ENCODE measurements at regions not wholly inside any gene's neighbourhood (a gene's known extent, or its start where the extent isn't known, plus 50 kb on each side); places are given as distances from the start of the nearest gene placed in this dataset.

GRCh38 chr12:19808371-19808770 is 369.1 kb downstream of the AEBP2 start:
- dilution Hi-C loops (cut with HindIII; ENCODE audit: low sequenced_read_pairs, unreplicated experiment) (no loop called here), in situ Hi-C loops (cut with MboI; ENCODE audit: low sequenced_read_pairs) (no loop called here), intact Hi-C loops (cut with micrococcal nuclease) (no loop called here)
- Histone ChIP-seq H2BK15ac (ENCODE audit: low read depth, low read length) (no peak overlapping the region), H3K27ac (ENCODE audit: insufficient read depth, low read length) (no peak overlapping the region), H2AFZ (replicated peaks; ENCODE audit: low read length, poor library complexity) (no peak overlapping the region), H2BK120ac (ENCODE audit: low read depth, low read length) (no peak overlapping the region), H3K9me3 (ENCODE audit: control insufficient read depth, insufficient read depth, low read length) (no peaks in the 10 kb centered on the region; the same call in 1 of the 2 replicates), H4K5ac (ENCODE audit: low read depth, low read length) (no peak overlapping the region), H3K14ac (replicated peaks; ENCODE audit: low read depth, low read length) (no peak overlapping the region), H3K27me3 (ENCODE audit: control insufficient read depth, insufficient read depth, low read length) (no peaks in the 10 kb centered on the region; the same call in 1 of the 2 replicates), H3K79me1 (ENCODE audit: low read depth in 1 of 2, low read length in 2 of 2) (no peaks in the 10 kb centered on the region), H3K9me1 (ENCODE audit: insufficient read depth, low read length) (no peaks in the 10 kb centered on the region), H3K4me1 (ENCODE audit: control insufficient read depth, insufficient read depth, low read length) (peaks cover 3% of the 10 kb centered on the region; the same call in 1 of the 2 replicates), H3K4ac (ENCODE audit: low read depth, low read length) (no peak overlapping the region), H3K36me3 (ENCODE audit: control insufficient read depth, insufficient read depth, low read length) (no peaks in the 10 kb centered on the region), H3K9ac (ENCODE audit: low read depth, low read length) (no peak overlapping the region), H3K18ac (ENCODE audit: low read depth, low read length) (no peak overlapping the region), H4K91ac (ENCODE audit: insufficient read depth, low read depth, low read length) (no peak overlapping the region), H3K4me2 (ENCODE audit: low read depth, low read length) (no peak overlapping the region), H2AK5ac (ENCODE audit: low read depth, low read length) (no peak overlapping the region), H3K23ac (ENCODE audit: low read depth, low read length) (no peak overlapping the region), H2BK20ac (ENCODE audit: low read depth, low read length) (no peak overlapping the region), H4K8ac (ENCODE audit: low read depth in 2 of 2, low read length in 2 of 2) (no peak overlapping the region), H3K4me3 (ENCODE audit: insufficient read depth, low read depth, low read length) (no peak overlapping the region), H4K20me1 (ENCODE audit: insufficient read depth, low read length) (no peaks in the 10 kb centered on the region), H2AK9ac (replicated peaks; ENCODE audit: low read depth, low read length, poor library complexity) (no peak overlapping the region), H2BK5ac (ENCODE audit: low read depth, low read length, poor library complexity, severe bottlenecking) (no peak overlapping the region), H3K56ac (ENCODE audit: extremely low read depth, insufficient read depth, low read length) (no peak overlapping the region)
- ChIA-PET CTCF (no interaction called here), POLR2A (ENCODE audit: unreplicated experiment) (no interaction called here)
- TF ChIP-seq, protein P1, sequence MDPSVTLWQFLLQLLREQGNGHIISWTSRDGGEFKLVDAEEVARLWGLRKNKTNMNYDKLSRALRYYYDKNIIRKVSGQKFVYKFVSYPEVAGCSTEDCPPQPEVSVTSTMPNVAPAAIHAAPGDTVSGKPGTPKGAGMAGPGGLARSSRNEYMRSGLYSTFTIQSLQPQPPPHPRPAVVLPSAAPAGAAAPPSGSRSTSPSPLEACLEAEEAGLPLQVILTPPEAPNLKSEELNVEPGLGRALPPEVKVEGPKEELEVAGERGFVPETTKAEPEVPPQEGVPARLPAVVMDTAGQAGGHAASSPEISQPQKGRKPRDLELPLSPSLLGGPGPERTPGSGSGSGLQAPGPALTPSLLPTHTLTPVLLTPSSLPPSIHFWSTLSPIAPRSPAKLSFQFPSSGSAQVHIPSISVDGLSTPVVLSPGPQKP (IDR thresholded peaks at IDR 0.05; ENCODE audit: borderline replicate concordance, low read depth, low read length) = no peak
- no peak for TF ChIP-seq RFX5 (IDR thresholded peaks at IDR 0.05; ENCODE audit: low read depth, low read length)
- no peak for TF ChIP-seq MAFK (IDR thresholded peaks at IDR 0.05; ENCODE audit: low read depth, low read length)
- TF ChIP-seq POLR2A (IDR thresholded peaks at IDR 0.05; ENCODE audit: low read depth, low read length) = no peak
- TF ChIP-seq, protein P2, sequence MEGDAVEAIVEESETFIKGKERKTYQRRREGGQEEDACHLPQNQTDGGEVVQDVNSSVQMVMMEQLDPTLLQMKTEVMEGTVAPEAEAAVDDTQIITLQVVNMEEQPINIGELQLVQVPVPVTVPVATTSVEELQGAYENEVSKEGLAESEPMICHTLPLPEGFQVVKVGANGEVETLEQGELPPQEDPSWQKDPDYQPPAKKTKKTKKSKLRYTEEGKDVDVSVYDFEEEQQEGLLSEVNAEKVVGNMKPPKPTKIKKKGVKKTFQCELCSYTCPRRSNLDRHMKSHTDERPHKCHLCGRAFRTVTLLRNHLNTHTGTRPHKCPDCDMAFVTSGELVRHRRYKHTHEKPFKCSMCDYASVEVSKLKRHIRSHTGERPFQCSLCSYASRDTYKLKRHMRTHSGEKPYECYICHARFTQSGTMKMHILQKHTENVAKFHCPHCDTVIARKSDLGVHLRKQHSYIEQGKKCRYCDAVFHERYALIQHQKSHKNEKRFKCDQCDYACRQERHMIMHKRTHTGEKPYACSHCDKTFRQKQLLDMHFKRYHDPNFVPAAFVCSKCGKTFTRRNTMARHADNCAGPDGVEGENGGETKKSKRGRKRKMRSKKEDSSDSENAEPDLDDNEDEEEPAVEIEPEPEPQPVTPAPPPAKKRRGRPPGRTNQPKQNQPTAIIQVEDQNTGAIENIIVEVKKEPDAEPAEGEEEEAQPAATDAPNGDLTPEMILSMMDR (conservative IDR thresholded peaks at IDR 0.05; ENCODE audit: low read depth, low read length) = no peak
- TF ChIP-seq CHD1 (IDR thresholded peaks at IDR 0.05; ENCODE audit: low read depth, low read length) = no peak
- no peak for TF ChIP-seq SMC3 (IDR thresholded peaks at IDR 0.05; ENCODE audit: low read depth, low read length)
- no peak for TF ChIP-seq BHLHE40 (IDR thresholded peaks at IDR 0.05; ENCODE audit: low read depth, low read length)
- no peak for TF ChIP-seq CEBPB (IDR thresholded peaks at IDR 0.05; ENCODE audit: low read depth, low read length)
- no peak for TF ChIP-seq NFE2L2 (IDR thresholded peaks at IDR 0.05; ENCODE audit: low read depth, low read length)
- TF ChIP-seq RCOR1 (IDR thresholded peaks at IDR 0.05; ENCODE audit: insufficient replicate concordance, low read length) = no peak
- TF ChIP-seq MAZ (IDR thresholded peaks at IDR 0.05; ENCODE audit: borderline replicate concordance, low read depth, low read length) = no peak
- no peak for TF ChIP-seq USF2 (IDR thresholded peaks at IDR 0.05; ENCODE audit: low read depth, low read length)
- no peak for TF ChIP-seq FOS (IDR thresholded peaks at IDR 0.05; ENCODE audit: low read depth, low read length)
- no peak for TF ChIP-seq MXI1 (IDR thresholded peaks at IDR 0.05; ENCODE audit: borderline replicate concordance, low read depth, low read length)
- TF ChIP-seq RAD21 (IDR thresholded peaks at IDR 0.05; ENCODE audit: low read length) = no peak
- BruUV-seq (replicated peaks) = no TSS peak
- WGBS, 2 experiments (ENCODE audit: extremely low coverage in 2 of 2, insufficient read length in 1 of 2) = no CpG with 5 or more reads among the region's 2 CpGs
- ATAC-seq (ENCODE audit: low read depth) = no peak
- no peak for DNase-seq
